Body of pancreas (tissue), 4 donors: ENCODE measurements at regions not wholly inside any gene's neighbourhood (a gene's known extent, or its start where the extent isn't known, plus 50 kb on each side); places are given as distances from the start of the nearest gene placed in this dataset.

Experiments
- CTCF ChIP-seq, 7 experiments: fragments of 450-650 bp in 4 of 7; fragments of 200-600 bp in 3 of 7; sonication (generic) in 3 of 7; IDR thresholded peaks; one replicate each; pipeline ENCODE4 v1.5.1; 2016 to 2019; ENCODE audit warnings: antibody characterized with exemption in 7 of 7
- POLR2A ChIP-seq, 3 donors: fragments of 450-650 bp; IDR thresholded peaks; one replicate each; pipeline ENCODE4 v1.6.1; 2016; ENCODE audit warnings: antibody characterized with exemption in 3 of 3, mild to moderate bottlenecking in 2 of 3

GRCh38 chr1:217090060-217090911, 367.1 kb upstream of the ESRRG start:
- no peak for TF ChIP-seq CTCF (IDR thresholded peaks at IDR 0.05)
- no peak for TF ChIP-seq POLR2A (IDR thresholded peaks at IDR 0.05)
